Activated CD8-positive, alpha-beta memory T cell treated with anti-CD3 and anti-CD28 coated beads, Interleukin-2, amount 50 U/mL, for 24 hours (primary cell): ENCODE measurements at regions not wholly inside any gene's neighbourhood (a gene's known extent, or its start where the extent isn't known, plus 50 kb on each side); places are given as distances from the start of the nearest gene placed in this dataset.

Experiments
- DNase-seq: peaks from one replicate; pipeline ENCODE4 v3.0.0-alpha.2; 2020; ENCODE audit errors: extremely low read depth

DNA sequence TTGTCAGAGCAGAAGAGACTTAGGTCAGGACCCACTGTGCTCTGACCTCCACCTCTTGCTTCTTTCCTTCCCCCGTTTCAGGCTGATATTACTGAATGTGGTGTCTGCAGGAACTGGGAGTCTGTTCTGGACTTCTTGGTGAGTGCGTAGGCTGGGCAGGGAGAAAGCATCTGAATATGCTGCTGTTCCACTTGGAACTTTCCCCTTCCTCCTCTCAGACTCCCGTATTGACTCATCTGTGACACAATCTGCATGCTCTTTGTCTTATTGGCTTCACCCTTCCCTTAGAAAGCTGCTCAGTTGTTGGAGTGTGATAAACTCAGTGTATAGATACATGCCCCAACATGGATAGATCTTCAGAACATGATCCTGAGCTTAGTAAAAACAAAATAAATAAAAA is 137.6 kb upstream of the HABP2 start:
- no peak for DNase-seq

GRCh38 chr10:113420057-113420732 is 132.7 kb upstream of the HABP2 start:
- DNase-seq = no peak

- DNase-seq = no peak
Measured at GRCh38 chr10:113420733-113421675, 131.8 kb upstream of the HABP2 start.

- DNase-seq = no peak
Measured at GRCh38 chr10:113422371-113422770, 130.5 kb upstream of the HABP2 start.

GRCh38 chr10:113423981-113424721 is 128.7 kb upstream of the HABP2 start:
- no peak for DNase-seq

GRCh38 chr10:113425008-113425407 is 127.8 kb upstream of the HABP2 start:
- DNase-seq = no peak

DNA sequence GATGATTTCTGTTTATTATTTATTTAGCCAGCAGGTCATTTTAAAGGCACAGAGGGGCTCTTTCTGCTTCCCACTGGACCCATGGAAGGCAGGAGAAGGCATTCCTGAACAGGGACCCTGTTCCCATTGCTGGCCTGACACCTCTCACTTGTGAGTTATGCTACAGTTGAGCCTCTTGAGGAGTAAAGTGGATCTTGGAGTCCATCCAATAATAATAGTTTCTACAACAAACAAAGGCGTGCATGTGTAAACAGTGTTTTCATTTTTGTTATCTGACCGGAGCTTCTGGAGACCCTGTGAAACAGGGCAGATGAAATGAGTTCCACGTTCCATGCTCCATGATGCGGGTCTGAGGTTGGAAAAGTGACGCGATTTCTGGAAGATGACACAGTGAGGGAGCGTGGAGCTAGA is 127.3 kb upstream of the HABP2 start:
- DNase-seq = no peak

DNA sequence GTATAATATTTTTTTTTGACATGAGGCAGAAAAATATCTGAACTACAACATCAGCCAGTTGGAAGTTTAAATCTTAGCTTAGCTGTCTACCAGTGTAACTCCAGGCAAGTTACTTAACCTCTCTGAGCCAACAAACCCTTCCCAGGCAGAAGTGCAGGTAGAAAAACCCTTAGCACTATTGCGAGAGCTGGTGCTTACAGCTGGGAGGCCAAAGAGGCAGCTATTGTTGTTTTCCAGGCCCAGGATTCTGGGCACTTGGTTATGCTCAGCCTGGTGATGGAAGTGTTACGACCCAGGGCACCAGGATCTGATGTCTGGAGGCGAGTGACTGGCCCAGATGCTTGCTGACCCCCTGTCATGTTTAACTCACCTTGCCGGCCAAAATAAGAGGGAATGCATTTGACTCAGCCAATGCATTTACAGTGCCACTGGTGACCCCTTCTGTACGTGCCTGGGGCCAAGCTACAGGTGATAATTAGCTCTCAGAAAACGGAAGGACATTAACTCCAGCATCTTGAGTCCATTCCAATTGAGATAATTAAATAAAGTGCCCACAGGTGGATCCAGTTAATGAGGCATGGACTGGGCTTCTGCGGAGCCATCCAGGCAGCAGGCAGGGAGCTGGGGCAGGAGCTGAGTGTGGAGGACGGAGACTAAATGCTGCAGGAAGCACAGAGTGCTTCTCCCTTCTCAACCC is 126.5 kb upstream of the HABP2 start:
- DNase-seq = no peak

DNA sequence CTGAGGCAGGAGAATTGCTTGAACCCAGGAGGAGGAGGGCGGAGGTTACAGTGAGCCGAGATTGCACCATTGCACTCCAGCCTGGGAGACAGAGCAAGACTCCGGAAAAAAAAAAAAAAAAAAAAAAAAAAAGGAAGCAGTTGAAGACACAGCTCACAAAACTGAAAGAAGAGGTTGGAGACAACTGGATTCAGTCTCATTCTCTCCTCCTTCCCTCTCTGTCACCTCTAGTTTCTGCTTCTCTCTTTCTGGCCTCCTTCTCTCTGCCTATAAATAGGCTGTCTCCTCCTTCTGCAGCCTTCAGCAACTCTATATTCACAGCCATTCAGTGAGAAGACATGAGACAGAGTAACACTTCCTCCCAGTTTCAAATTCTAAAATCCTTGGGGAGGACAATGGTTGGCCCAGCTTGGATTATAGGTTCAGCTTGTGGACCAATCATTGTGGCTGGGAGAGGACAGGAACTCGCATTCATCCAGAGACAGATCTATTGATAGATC is 125.6 kb upstream of the HABP2 start:
- DNase-seq = no peak

DNA sequence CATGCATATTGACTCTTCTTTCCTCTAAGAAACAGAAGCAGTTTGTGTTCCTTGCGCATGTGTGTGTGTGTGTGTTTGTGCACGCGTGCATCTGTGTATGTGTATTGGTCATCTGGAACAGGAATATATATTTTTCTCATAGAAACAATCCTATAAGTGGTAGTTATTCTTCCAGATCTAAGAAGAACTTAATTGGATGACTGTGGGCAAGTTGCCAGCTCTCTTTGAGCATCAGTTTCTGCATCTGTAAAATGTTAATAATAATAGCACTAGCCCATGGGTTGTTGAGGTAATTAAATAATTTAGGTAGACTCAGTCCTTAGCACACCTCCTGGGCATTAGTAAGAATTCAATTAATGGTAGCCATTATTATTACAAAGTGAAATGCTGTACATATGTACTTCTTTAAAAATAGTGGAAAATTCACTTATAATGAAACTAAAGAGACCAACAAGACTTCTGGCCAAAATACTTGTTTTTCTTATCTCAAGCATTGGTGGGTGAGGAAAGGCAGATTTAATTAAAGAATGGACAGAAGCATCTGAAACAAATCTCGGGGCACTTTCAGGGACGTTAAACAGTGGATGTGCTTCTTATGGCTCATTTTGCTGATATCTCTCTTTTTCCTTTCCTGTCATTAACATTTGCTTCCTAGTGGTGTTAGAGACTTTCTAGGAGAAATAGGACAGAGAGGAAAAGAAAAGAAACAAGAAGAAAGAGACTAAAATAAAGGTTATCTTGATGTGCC is 124.9 kb upstream of the HABP2 start:
- DNase-seq = no peak

DNA sequence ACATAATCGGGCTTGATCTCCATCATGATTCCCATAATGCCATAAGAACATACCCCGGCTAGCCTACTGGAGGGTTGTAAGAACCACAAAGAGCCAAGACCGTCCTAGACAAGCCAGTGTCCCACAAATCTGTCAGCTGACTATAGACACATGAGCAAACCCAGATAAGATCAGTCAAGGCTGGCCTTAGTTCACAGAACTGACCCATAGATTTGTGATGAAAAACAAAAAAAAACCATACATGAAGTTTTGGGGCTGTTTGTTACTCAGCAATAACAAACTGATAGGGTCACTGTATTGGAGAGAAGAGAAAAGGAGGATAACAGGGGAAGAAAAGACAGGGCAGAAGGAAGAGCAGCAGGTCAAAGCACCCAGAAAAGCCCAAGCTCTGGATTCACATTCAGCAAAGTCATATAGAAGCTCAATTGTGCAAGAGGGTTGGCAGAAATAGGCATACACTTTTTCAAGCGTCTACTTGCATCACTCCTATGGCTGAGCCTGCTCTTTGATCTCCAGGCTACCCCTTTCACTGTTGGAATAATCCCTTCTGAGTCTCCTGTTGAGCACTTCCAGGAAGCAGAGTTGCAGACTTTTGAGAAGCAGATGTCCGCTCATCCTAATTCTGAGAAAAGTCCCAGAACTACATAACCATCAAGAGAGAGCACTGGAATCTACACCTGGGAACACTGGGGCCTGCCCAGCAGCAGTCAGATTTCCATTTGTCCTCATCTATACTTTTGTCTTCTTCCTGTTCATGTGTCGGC is 122.0 kb upstream of the HABP2 start:
- DNase-seq = no peak

- DNase-seq = no peak
Measured at GRCh38 chr10:113431398-113432160, 121.3 kb upstream of the HABP2 start.

DNA sequence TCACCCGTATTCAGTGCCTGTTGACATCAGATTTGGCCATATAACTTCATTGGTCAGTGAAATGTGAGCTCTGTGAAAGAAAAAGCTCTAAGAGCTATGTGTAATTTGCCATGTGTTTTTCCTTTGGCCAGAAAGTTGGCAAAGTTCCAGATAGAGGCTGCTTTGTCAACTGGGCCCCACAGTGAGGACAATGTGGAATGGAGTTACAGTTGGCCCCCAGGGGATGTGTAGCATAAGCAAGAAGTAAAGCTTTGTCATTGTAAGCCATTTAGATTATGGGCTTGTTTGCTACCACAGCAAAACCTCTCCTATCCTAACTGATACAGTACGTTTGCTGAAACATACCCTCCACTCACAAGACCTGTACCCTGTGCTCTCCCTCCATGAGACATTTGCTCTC is 119.1 kb upstream of the HABP2 start:
- no peak for DNase-seq

- no peak for DNase-seq
Measured at GRCh38 chr10:113434315-113434714, 118.5 kb upstream of the HABP2 start.

DNA sequence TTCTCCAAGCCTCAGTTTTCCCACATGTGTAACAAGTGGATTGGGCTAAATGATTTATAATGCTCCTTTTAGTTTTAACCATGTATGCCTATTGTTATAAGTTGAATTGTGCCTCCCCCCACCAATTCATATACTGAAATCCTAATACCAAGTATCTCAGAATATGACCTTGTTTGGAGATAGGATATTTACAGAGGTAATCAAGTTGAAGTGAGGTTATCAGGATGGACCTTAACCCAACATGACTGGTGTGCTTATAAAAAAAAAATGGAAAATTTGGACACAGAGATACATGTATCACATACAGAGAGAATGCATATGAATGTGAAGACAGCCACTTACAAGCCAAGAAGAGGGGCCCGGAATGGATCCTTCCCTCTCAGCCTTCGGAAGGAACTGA is 117.9 kb upstream of the HABP2 start:
- DNase-seq = no peak

GRCh38 chr10:113435881-113436280 is 117.0 kb upstream of the HABP2 start:
- DNase-seq = no peak

DNA sequence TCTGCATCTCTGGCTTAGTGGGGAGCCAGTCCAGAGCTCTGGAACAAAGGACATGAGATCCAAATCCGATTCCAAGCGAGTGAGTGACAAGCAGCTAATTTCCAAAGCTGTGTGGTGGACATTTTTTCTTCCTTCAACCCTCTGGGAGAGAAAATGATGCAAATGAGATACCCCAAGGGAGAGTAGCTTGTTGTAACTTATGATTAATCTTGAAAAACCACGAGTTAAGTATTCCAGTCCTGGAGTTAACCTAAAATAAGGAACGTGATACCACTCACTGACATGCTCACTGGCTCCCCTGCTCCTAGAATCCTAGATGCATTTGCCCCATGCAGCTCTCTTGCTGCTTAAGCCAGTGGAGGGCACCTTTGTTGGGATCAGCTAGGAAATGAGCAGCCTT is 116.0 kb upstream of the HABP2 start:
- no peak for DNase-seq

DNA sequence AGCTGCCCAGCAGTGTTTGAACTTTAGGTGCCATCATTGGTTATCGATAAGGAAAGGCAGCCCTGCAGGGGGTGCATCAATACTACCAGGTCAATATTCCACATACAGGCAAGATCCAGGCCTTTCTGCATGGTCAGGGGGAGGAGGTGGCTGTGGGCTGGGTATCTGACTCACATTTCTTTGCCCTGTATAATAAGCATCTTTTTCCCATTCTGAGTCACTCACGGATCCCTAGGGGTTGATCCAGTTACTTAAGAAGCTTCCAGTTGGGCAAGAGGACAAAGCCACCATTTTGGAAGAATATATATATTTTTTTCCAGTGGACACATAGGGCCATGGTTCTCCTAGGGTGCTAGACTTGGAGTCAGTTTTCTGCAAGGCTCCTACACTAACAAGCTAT is 114.2 kb upstream of the HABP2 start:
- DNase-seq = no peak

DNA sequence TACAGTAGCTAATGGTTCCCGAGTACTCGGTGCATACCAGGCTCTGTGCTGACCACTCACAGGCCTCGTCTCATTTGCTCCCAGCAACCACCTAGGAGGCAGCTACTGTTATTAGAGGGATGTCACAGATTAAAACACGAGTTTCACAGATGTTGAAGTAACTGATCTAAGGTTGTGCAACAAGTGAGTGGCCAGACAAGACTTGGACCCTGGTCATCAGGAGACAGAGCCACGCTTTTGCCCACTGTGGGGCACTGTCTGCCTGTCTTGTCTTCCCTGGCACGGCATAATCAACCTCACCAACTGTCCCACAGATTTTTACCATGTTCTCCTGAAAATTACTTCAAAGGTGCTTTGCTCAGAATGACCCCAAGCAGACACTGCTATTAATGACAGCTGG is 111.6 kb upstream of the HABP2 start:
- DNase-seq = no peak
